H1 (cell line): ENCODE measurements at regions not wholly inside any gene's neighbourhood (a gene's known extent, or its start where the extent isn't known, plus 50 kb on each side); places are given as distances from the start of the nearest gene placed in this dataset.

Experiments used
- CTCF ChIA-PET: fragments of 300-600 bp; sonication (Branson Sonifier 250); formaldehyde crosslinking; loops from one replicate; lab custom pipeline; 2021; ENCODE audit not compliant: partially characterized antibody; lab: Charles Lee
- POLR2A ChIA-PET: fragments of 300-600 bp; sonication (Branson Sonifier 250); formaldehyde crosslinking; loops from one replicate; lab custom pipeline; 2021; ENCODE audit warnings: inconsistent platforms; ENCODE audit not compliant: partially characterized antibody; lab: Charles Lee
- DNase-seq, 2 experiments: peaks; one replicate each; pipeline versions ENCODE4 v3.0.0 to v3.0.0-alpha.2; 2010 to 2022; ENCODE audit warnings: low spot score in 2 of 2, low read depth in 1 of 2, mixed read lengths in 1 of 2
- FAIRE-seq: peaks from 2 replicates; lab custom pipeline; 2011; peaks lifted over from hg19 to GRCh38; lab: Jason Lieb, UNC
- H2AFZ ChIP-seq: 2 replicates; pipeline ENCODE4 v1.8.1; 2012; ENCODE audit warnings: low read length, inconsistent platforms
- H2AK5ac ChIP-seq: 2 replicates; pipeline ENCODE4 v1.6.1; 2013; ENCODE audit warnings: low read depth, low read length
- H2BK120ac ChIP-seq: replicated peaks from 2 replicates; pipeline ENCODE3; 2013; ENCODE audit warnings: low read depth, low read length, inconsistent platforms
- H2BK12ac ChIP-seq: 2 replicates; pipeline ENCODE4 v1.6.1; 2013; ENCODE audit warnings: low read depth, low read length
- H2BK15ac ChIP-seq: 2 replicates; pipeline ENCODE4 v1.6.1; 2013; ENCODE audit warnings: low read length
- H2BK20ac ChIP-seq: 2 replicates; pipeline ENCODE4 v1.6.1; 2013; ENCODE audit warnings: low read length
- H2BK5ac ChIP-seq: 2 replicates; pipeline ENCODE4 v1.6.1; 2013; ENCODE audit warnings: low read depth, low read length
- H3K14ac ChIP-seq: 2 replicates; pipeline ENCODE4 v1.6.1; 2013; ENCODE audit warnings: inconsistent platforms; ENCODE audit not compliant: insufficient read length
- H3K18ac ChIP-seq: 2 replicates; pipeline ENCODE4 v1.6.1; 2013; ENCODE audit warnings: low read length; ENCODE audit errors: extremely low read depth
- H3K23ac ChIP-seq: 2 replicates; pipeline ENCODE4 v1.6.1; 2013; ENCODE audit warnings: inconsistent platforms; ENCODE audit not compliant: insufficient read length
- H3K23me2 ChIP-seq: 2 replicates; pipeline ENCODE4 v1.6.1; 2013; ENCODE audit warnings: low read depth, low read length
- H3K27ac ChIP-seq: 2 replicates; pipeline ENCODE4 v1.6.1; 2011; ENCODE audit warnings: low read depth, low read length, inconsistent platforms
- H3K27me3 ChIP-seq, 4 experiments: replicated peaks in 1 of 4; 1 replicate in 1 of 4; 2 replicates in 3 of 4; pipeline versions ENCODE4 v1.6.1 to v1.8.1; 2011 to 2013; ENCODE audit warnings: low read length in 3 of 4, mild to moderate bottlenecking in 3 of 4, inconsistent platforms in 2 of 4, mixed read lengths in 2 of 4, moderate library complexity in 1 of 4; ENCODE audit not compliant: control insufficient read depth in 3 of 4, insufficient read depth in 3 of 4; ENCODE audit errors: extremely low read depth in 1 of 4
- H3K36me3 ChIP-seq, 4 experiments: 2 replicates each; pipeline versions ENCODE4 v1.6.1 to v1.8.1; 2011 to 2013; ENCODE audit warnings: mild to moderate bottlenecking in 4 of 4, low read length in 3 of 4, moderate library complexity in 2 of 4, control low read depth in 1 of 4, inconsistent platforms in 1 of 4; ENCODE audit not compliant: insufficient read depth in 4 of 4, control insufficient read depth in 2 of 4
- H3K4ac ChIP-seq: replicated peaks from 2 replicates; pipeline ENCODE3; 2013; ENCODE audit warnings: low read length, low read depth, mixed read lengths, inconsistent platforms; ENCODE audit not compliant: insufficient read length
- H3K4me1 ChIP-seq, 4 experiments: replicated peaks in 1 of 4; 1 replicate in 1 of 4; 2 replicates in 3 of 4; pipeline versions ENCODE4 v1.6.1 to v1.8.1; 2011 to 2013; ENCODE audit warnings: low read length in 3 of 4, inconsistent platforms in 2 of 4, mixed read lengths in 1 of 4; ENCODE audit not compliant: insufficient read depth in 4 of 4, control insufficient read depth in 3 of 4
- H3K4me2 ChIP-seq, 2 experiments: 2 replicates each; pipeline versions ENCODE4 v1.6.1 to v1.8.1; 2011 to 2013; ENCODE audit warnings: low read depth in 2 of 2, low read length in 2 of 2, control low read depth in 1 of 2, inconsistent platforms in 1 of 2, mild to moderate bottlenecking in 1 of 2; ENCODE audit not compliant: insufficient read depth in 1 of 2
- H3K4me3 ChIP-seq, 4 experiments: fragments of 200-600, 300-600 bp in 1 of 4; sonication (generic), shearing (Covaris generic), sonication (Bioruptor Twin) in 1 of 4; 2 replicates each; pipeline versions ENCODE4 v1.5.1 to v1.8.1; 2011 to 2016; ENCODE audit warnings: low read length in 4 of 4, low read depth in 3 of 4, control low read depth in 2 of 4, inconsistent platforms in 2 of 4, mild to moderate bottlenecking in 2 of 4, mixed read lengths in 1 of 4, moderate library complexity in 1 of 4; ENCODE audit not compliant: insufficient read depth in 2 of 4; ENCODE audit errors: extremely low read depth in 1 of 4
- H3K56ac ChIP-seq: replicated peaks from 2 replicates; pipeline ENCODE3; 2013; ENCODE audit warnings: low read depth, mild to moderate bottlenecking, mixed read lengths, low read length, inconsistent platforms; ENCODE audit not compliant: insufficient read length
- H3K79me1 ChIP-seq: 2 replicates; pipeline ENCODE4 v1.6.1; 2013; ENCODE audit warnings: low read depth, low read length, control low read depth
- H3K79me2 ChIP-seq, 2 experiments: 2 replicates each; pipeline versions ENCODE4 v1.6.1 to v1.8.1; 2012 to 2013; ENCODE audit warnings: low read length in 2 of 2, mild to moderate bottlenecking in 2 of 2, inconsistent platforms in 1 of 2; ENCODE audit not compliant: insufficient read depth in 2 of 2, control insufficient read depth in 1 of 2
- H3K9ac ChIP-seq, 4 experiments: replicated peaks in 1 of 4; 1 replicate in 1 of 4; 2 replicates in 3 of 4; pipeline versions ENCODE4 v1.6.1 to v1.8.1; 2011 to 2013; ENCODE audit warnings: low read depth in 3 of 4, low read length in 3 of 4, control low read depth in 2 of 4, mild to moderate bottlenecking in 2 of 4, moderate library complexity in 2 of 4, inconsistent platforms in 1 of 4; ENCODE audit errors: extremely low read depth in 1 of 4
- H3K9me3 ChIP-seq, 2 experiments: 2 replicates each; pipeline versions ENCODE4 v1.6.1 to v1.8.1; 2012 to 2013; ENCODE audit warnings: mild to moderate bottlenecking in 2 of 2, moderate library complexity in 2 of 2, control low read depth in 1 of 2, inconsistent platforms in 1 of 2, low read depth in 1 of 2, low read length in 1 of 2, mixed read lengths in 1 of 2; ENCODE audit not compliant: insufficient read depth in 2 of 2
- H4K20me1 ChIP-seq, 2 experiments: replicated peaks in 1 of 2; 2 replicates each; pipeline versions ENCODE3 to v1.8.1; 2011 to 2013; ENCODE audit warnings: inconsistent platforms in 2 of 2, low read length in 2 of 2, mild to moderate bottlenecking in 1 of 2; ENCODE audit not compliant: insufficient read depth in 2 of 2, control insufficient read depth in 1 of 2
- H4K5ac ChIP-seq: 2 replicates; pipeline ENCODE4 v1.6.1; 2013; ENCODE audit warnings: low read length, low read depth, mixed read lengths, inconsistent platforms; ENCODE audit not compliant: insufficient read length
- H4K8ac ChIP-seq: 2 replicates; pipeline ENCODE4 v1.8.0; 2013; ENCODE audit warnings: mild to moderate bottlenecking, moderate library complexity, low read length, inconsistent platforms; ENCODE audit not compliant: insufficient read depth; ENCODE audit errors: extremely low read depth
- H4K91ac ChIP-seq: replicated peaks from 2 replicates; pipeline ENCODE3; 2013; ENCODE audit warnings: low read length, mixed read lengths, inconsistent platforms; ENCODE audit not compliant: insufficient read length
- HDAC6 ChIP-seq: IDR thresholded peaks from one replicate; pipeline ENCODE4 v1.7.1; 2012; ENCODE audit warnings: low read depth, mild to moderate bottlenecking, inconsistent platforms, low read length, moderate library complexity
- MAFK ChIP-seq: IDR thresholded peaks from 2 replicates; pipeline ENCODE4 v1.6.1; 2012; ENCODE audit warnings: low read depth, mild to moderate bottlenecking, improper control_type of control experiment, low read length
- NANOG ChIP-seq: IDR thresholded peaks from 2 replicates; pipeline ENCODE4 v1.6.1; 2011; ENCODE audit warnings: low read length, low read depth, mild to moderate bottlenecking, inconsistent platforms; ENCODE audit not compliant: insufficient read depth, poor library complexity, severe bottlenecking
- SIN3A ChIP-seq, 2 experiments: IDR thresholded peaks in 1 of 2; conservative IDR thresholded peaks in 1 of 2; 2 replicates each; pipeline ENCODE4 v1.6.1; 2011 to 2012; ENCODE audit warnings: low read length in 2 of 2, improper control_type of control experiment in 1 of 2, low read depth in 1 of 2, mild to moderate bottlenecking in 1 of 2
- YY1 ChIP-seq: IDR thresholded peaks from 2 replicates; pipeline ENCODE4 v1.6.1; 2011; ENCODE audit warnings: low read depth, mild to moderate bottlenecking, low read length
- WGBS, 2 experiments: shearing (Covaris generic) in 1 of 2; methylation state at CpG; one replicate each; pipeline versions ENCODE4 v1.1.6 to v1.1.7; 2013 to 2015; ENCODE audit warnings: low lambda C conversion rate in 2 of 2, mixed read lengths in 2 of 2, inconsistent platforms in 1 of 2, low coverage in 1 of 2, missing lambda C conversion rate in 1 of 2; ENCODE audit not compliant: insufficient replicate concordance in 2 of 2, insufficient coverage in 1 of 2, insufficient read length in 1 of 2; ENCODE audit errors: extremely low coverage in 1 of 2, missing lambda C conversion rate in 1 of 2; 5-methylcytosine and 5-hydroxymethylcytosine counted together

GRCh38 chr11:126121296-126121695 lies 58.6 kb upstream of the CDON start:
- Histone ChIP-seq H3K4ac (no peak overlapping the region), H3K9me3 (no peaks in the 10 kb centered on the region), H2AK5ac (no peak overlapping the region), H3K18ac (no peak overlapping the region), H4K5ac (no peak overlapping the region), H2BK120ac (no peak overlapping the region), H4K20me1 (no peaks in the 10 kb centered on the region), H4K8ac (no peak overlapping the region), H3K4me1 (no peaks in the 10 kb centered on the region; a peak in 2 of 7 replicates), H2BK15ac (no peak overlapping the region), H2BK20ac (no peak overlapping the region), H2BK5ac (no peak overlapping the region), H3K14ac (no peak overlapping the region), H2BK12ac (no peak overlapping the region), H3K79me2 (no peaks in the 10 kb centered on the region), H3K36me3 (no peaks in the 10 kb centered on the region), H3K79me1 (no peaks in the 10 kb centered on the region), H3K4me3 (no peak overlapping the region), H2AFZ (no peak overlapping the region), H3K27me3 (no peaks in the 10 kb centered on the region), H3K27ac (no peak overlapping the region), H3K9ac (no peak overlapping the region), H4K91ac (no peak overlapping the region), H3K23ac (no peak overlapping the region), H3K56ac (no peak overlapping the region), H3K4me2 (no peak overlapping the region), H3K23me2 (no peaks in the 10 kb centered on the region)
- TF ChIP-seq YY1: no peak
- TF ChIP-seq HDAC6: no peak
- TF ChIP-seq SIN3A (conservative IDR thresholded peaks at IDR 0.05 in 1 of 2, IDR thresholded peaks at IDR 0.05 in 1 of 2; ENCODE audit: low read depth in 1 of 2, low read length in 2 of 2): no peak
- no peak for TF ChIP-seq NANOG
- no peak for TF ChIP-seq MAFK
- WGBS, 2 experiments: 86% methylated on average over 1 of the region's 1 CpG; no CpG with 5 or more reads in 1 of the 2 experiments
- ChIA-PET POLR2A (interaction anchor here (1.1 kb wide), 1 partner anchor 12 kb away, joined by 4 read pairs; no protein-coding TSS in a partner anchor), CTCF (interaction anchor here (1.2 to 1.4 kb wide), 3 partner anchors 11 to 190 kb away, joined by 3 to 4 read pairs (median 3); no protein-coding TSS in a partner anchor)
- FAIRE-seq: no peak
- no peak for DNase-seq
